ENCODE measurements at regions not wholly inside any gene's neighbourhood (a gene's known extent, or its start where the extent isn't known, plus 50 kb on each side); places are given as distances from the start of the nearest gene placed in this dataset.

DNA sequence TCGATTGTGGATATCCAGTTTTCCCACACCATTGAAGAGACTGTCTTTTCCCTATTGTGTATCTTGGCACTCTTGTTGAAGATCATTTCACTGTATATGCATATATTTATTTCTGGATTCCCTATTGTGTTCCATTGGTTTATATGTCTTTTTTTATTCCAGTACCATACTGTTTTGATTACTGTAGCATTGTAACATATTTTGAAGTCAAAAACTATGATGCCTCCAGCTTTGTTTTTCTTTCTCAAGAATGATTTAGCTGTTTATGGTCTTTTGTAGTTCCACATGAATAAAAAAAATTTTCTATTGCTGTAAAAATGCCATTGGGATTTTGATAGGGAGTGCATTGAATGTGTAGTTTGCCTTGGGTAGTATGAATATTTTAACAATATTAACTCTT lies 128.1 kb upstream of the SLC38A2 start:
- DNase-seq (ENCODE audit: low read depth), result no peak
- H3K4me3 ChIP-seq (ENCODE audit: low read depth, low read length), result no peak overlapping the region
- TF ChIP-seq, protein P1, sequence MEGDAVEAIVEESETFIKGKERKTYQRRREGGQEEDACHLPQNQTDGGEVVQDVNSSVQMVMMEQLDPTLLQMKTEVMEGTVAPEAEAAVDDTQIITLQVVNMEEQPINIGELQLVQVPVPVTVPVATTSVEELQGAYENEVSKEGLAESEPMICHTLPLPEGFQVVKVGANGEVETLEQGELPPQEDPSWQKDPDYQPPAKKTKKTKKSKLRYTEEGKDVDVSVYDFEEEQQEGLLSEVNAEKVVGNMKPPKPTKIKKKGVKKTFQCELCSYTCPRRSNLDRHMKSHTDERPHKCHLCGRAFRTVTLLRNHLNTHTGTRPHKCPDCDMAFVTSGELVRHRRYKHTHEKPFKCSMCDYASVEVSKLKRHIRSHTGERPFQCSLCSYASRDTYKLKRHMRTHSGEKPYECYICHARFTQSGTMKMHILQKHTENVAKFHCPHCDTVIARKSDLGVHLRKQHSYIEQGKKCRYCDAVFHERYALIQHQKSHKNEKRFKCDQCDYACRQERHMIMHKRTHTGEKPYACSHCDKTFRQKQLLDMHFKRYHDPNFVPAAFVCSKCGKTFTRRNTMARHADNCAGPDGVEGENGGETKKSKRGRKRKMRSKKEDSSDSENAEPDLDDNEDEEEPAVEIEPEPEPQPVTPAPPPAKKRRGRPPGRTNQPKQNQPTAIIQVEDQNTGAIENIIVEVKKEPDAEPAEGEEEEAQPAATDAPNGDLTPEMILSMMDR (IDR thresholded peaks at IDR 0.05; ENCODE audit: low read depth, low read length), result no peak
- TF ChIP-seq POLR2A (IDR thresholded peaks at IDR 0.05; ENCODE audit: extremely low read depth, insufficient read length) (no peak), MYC (IDR thresholded peaks at IDR 0.05; ENCODE audit: low read depth, low read length) (no peak)
- TF ChIP-seq, protein P2, sequence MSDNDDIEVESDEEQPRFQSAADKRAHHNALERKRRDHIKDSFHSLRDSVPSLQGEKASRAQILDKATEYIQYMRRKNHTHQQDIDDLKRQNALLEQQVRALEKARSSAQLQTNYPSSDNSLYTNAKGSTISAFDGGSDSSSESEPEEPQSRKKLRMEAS (IDR thresholded peaks at IDR 0.05; ENCODE audit: low read depth, low read length), result no peak

DNA sequence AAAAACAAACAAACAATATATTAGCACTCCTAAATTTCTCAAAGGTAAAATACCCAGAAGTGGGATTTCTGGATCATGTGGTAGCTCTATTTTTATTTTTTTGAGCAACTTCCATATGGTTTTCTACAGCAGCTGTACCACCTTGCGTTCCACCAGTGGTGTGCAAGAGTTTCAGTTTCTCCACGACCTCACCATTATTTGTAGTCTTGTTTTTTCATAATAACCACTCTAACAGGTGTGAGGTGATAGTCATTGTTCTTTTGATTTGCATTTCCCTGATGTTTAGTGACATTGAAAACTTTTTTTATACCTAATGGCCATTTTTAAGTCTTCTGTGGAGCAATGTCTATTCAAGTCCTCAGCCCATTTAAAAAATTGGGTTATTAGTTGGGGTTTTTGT lies 127.3 kb upstream of the SLC38A2 start:
- DNase-seq (ENCODE audit: low read depth), result no peak
- no peak overlapping the region for H3K4me3 ChIP-seq (ENCODE audit: low read depth, low read length)
- TF ChIP-seq, protein P2 (IDR thresholded peaks at IDR 0.05; ENCODE audit: low read depth, low read length), result no peak
- no peak for TF ChIP-seq MYC (IDR thresholded peaks at IDR 0.05; ENCODE audit: low read depth, low read length)
- TF ChIP-seq, protein P1 (IDR thresholded peaks at IDR 0.05; ENCODE audit: low read depth, low read length), result no peak
- no peak for TF ChIP-seq POLR2A (IDR thresholded peaks at IDR 0.05; ENCODE audit: extremely low read depth, insufficient read length)

DNA sequence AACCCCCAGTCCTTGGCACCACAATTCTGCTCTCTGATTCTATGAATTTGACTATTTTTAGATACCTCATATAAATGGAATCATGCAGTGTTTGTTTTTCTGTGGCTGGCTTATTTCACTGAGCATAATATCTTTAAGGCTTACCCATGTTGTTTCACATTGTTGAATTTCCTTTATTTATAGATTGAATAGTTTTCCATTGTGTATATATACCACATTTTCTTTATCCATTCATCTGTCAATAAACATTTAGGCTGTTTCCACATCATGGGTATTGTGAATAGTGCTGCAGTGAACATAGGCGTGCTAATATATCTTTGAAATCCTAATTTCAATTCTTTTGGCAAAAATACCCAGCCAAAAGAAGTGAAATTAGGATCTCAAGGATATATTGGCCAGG lies 126.7 kb upstream of the SLC38A2 start:
- no peak overlapping the region for H3K4me3 ChIP-seq (ENCODE audit: low read depth, low read length)
- DNase-seq (ENCODE audit: low read depth), result no peak
- TF ChIP-seq, protein P1 (IDR thresholded peaks at IDR 0.05; ENCODE audit: low read depth, low read length), result no peak
- TF ChIP-seq, protein P2 (IDR thresholded peaks at IDR 0.05; ENCODE audit: low read depth, low read length), result no peak
- no peak for TF ChIP-seq MYC (IDR thresholded peaks at IDR 0.05; ENCODE audit: low read depth, low read length)
- TF ChIP-seq POLR2A (IDR thresholded peaks at IDR 0.05; ENCODE audit: extremely low read depth, insufficient read length), result no peak

DNA sequence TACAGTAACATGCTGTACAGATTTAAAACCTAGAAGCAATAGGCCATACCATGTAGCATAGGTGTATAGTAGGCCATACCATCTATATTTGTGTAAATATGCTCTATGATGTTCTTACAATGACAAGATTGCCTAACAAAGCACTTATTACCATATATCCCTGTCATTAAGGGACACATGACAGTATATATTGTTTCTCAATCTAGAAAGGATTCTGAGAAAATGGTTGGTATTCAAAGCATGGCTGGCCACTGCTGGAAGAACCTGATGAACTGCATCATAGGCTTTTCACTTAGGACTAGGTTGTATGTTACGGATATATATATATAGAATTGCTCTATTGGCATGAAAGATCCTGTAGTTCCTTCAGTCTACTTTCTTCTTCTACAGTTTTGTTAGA lies 125.2 kb upstream of the SLC38A2 start:
- TF ChIP-seq MYC (IDR thresholded peaks at IDR 0.05; ENCODE audit: low read depth, low read length) (no peak), POLR2A (IDR thresholded peaks at IDR 0.05; ENCODE audit: extremely low read depth, insufficient read length) (no peak)
- TF ChIP-seq, protein P2 (IDR thresholded peaks at IDR 0.05; ENCODE audit: low read depth, low read length), result no peak
- TF ChIP-seq, protein P1 (IDR thresholded peaks at IDR 0.05; ENCODE audit: low read depth, low read length), result no peak
- no peak overlapping the region for H3K4me3 ChIP-seq (ENCODE audit: low read depth, low read length)
- DNase-seq (ENCODE audit: low read depth), result no peak

DNA sequence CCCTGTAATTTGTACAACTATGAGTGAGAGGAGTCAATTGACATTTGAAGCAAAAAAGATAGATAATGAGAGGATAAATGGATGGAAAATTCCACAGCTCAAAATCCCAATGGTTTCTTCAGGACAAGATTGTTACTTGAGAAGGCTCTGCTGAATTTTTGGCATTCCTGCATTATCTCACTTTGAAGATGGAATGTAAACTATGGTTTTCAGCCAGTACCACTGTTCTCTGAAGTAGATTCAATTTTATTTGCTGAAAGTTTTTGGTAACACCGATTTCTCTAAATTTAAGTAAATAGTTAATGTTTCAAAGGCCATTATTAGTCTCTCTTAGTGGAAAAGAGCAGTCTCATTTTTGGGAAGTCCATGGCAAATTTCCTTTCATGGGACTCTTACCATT lies 121.9 kb upstream of the SLC38A2 start:
- TF ChIP-seq POLR2A (IDR thresholded peaks at IDR 0.05; ENCODE audit: extremely low read depth, insufficient read length) (no peak), MYC (IDR thresholded peaks at IDR 0.05; ENCODE audit: low read depth, low read length) (no peak)
- TF ChIP-seq, protein P2 (IDR thresholded peaks at IDR 0.05; ENCODE audit: low read depth, low read length), result no peak
- TF ChIP-seq, protein P1 (IDR thresholded peaks at IDR 0.05; ENCODE audit: low read depth, low read length), result no peak
- DNase-seq (ENCODE audit: low read depth), result no peak
- H3K4me3 ChIP-seq (ENCODE audit: low read depth, low read length), result no peak overlapping the region

DNA sequence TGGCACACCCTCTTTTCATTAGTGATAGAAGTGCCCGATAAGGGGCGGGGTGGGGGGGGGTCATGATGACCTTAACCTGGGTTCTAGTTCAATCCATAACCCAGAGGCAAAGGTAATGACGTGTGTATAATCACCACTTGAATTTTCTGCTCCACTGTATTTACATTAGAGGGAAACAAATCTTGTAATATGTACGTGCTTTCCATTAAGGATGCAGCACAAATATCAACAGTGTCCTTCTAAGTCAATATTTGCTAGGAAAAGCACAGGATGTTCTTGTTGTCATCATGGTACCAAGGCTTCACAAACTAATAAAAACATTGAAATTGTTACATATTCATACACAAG lies 121.2 kb upstream of the SLC38A2 start:
- no peak for DNase-seq (ENCODE audit: low read depth)
- no peak overlapping the region for H3K4me3 ChIP-seq (ENCODE audit: low read depth, low read length)
- TF ChIP-seq, protein P2 (IDR thresholded peaks at IDR 0.05; ENCODE audit: low read depth, low read length), result no peak
- TF ChIP-seq POLR2A (IDR thresholded peaks at IDR 0.05; ENCODE audit: extremely low read depth, insufficient read length) (no peak), MYC (IDR thresholded peaks at IDR 0.05; ENCODE audit: low read depth, low read length) (no peak)
- TF ChIP-seq, protein P1 (IDR thresholded peaks at IDR 0.05; ENCODE audit: low read depth, low read length), result no peak

All from NB4 (cell line).